ENCODE measurements at regions not wholly inside any gene's neighbourhood (a gene's known extent, or its start where the extent isn't known, plus 50 kb on each side); places are given as distances from the start of the nearest gene placed in this dataset.

DNA sequence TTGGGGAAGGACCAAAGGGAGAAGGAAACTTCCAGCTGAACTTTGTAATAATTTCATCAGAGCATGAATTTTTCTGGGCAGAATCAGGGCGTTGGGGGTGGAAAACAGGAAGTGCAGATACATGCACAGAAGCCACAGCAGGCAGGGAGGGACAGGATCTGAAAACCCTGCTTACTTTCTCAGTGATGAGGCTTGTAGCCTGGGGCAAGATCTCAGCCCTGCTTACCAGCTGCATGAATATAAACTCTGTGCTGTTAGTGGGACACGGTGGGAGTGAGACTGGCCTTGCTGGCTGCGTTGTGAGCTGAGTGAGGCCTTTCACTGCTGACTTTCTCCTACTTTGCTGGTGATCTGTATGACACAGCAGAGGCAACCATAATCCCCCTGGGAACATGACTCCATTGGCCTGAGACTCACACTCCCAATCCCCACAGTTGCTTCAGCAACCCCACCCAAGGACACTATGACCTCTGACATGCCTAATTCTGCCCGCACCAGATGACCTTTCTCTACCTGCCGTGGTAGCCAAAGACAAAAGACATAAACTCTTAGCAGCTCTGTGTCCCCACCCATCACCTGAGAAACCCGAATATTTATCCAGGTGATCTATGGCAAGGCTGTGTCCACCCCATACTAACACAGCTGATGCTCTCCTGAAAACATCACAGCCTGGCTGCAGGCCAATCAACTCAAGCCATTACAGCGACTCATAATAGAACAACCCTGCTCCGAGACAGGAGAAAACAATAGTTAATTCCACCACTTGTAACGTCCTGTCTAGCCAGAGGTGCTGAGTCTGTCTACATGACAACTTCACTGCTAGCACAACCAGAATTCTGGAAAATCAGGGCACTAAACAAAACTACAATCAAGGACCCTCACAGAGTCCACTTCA, 190.7 kb upstream of the CHRM2 start:
- TF ChIP-seq, protein P1, sequence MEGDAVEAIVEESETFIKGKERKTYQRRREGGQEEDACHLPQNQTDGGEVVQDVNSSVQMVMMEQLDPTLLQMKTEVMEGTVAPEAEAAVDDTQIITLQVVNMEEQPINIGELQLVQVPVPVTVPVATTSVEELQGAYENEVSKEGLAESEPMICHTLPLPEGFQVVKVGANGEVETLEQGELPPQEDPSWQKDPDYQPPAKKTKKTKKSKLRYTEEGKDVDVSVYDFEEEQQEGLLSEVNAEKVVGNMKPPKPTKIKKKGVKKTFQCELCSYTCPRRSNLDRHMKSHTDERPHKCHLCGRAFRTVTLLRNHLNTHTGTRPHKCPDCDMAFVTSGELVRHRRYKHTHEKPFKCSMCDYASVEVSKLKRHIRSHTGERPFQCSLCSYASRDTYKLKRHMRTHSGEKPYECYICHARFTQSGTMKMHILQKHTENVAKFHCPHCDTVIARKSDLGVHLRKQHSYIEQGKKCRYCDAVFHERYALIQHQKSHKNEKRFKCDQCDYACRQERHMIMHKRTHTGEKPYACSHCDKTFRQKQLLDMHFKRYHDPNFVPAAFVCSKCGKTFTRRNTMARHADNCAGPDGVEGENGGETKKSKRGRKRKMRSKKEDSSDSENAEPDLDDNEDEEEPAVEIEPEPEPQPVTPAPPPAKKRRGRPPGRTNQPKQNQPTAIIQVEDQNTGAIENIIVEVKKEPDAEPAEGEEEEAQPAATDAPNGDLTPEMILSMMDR (IDR thresholded peaks at IDR 0.05) = no peak
- TF ChIP-seq POLR2A (IDR thresholded peaks at IDR 0.05; ENCODE audit: low read depth) = no peak
